HG03354 (cell line): ENCODE measurements at regions not wholly inside any gene's neighbourhood (a gene's known extent, or its start where the extent isn't known, plus 50 kb on each side); places are given as distances from the start of the nearest gene placed in this dataset.
"Not testable (repeated sequence)": the region's sequence is repeated elsewhere in the genome, so short reads cannot be mapped to it uniquely, and the experiment has no call there.

Experiments used
- ATAC-seq: cut with Tn5 transposase; IDR thresholded peaks from one replicate; pipeline ENCODE4 v1.9.1; 2021; ENCODE audit warnings: mild to moderate bottlenecking; ENCODE audit not compliant: unreplicated experiment, poor library complexity, severe bottlenecking

- ATAC-seq: peak; percentile 54
Observed at GRCh38 chr2:187658952-187659525, 104.8 kb upstream of the TFPI start.

- not testable (repeated sequence) for ATAC-seq
Observed at GRCh38 chr2:187676050-187676449, 121.8 kb upstream of the TFPI start.

GRCh38 chr2:187679454-187679853, 125.2 kb upstream of the TFPI start:
- ATAC-seq: no peak

- no peak for ATAC-seq
Observed at GRCh38 chr2:187684174-187684573, 129.9 kb upstream of the TFPI start.

GRCh38 chr2:187686416-187687024, 132.3 kb upstream of the TFPI start:
- no peak for ATAC-seq

GRCh38 chr2:187687585-187687984, 133.3 kb upstream of the TFPI start:
- no peak for ATAC-seq

GRCh38 chr2:187689372-187689771, 135.1 kb upstream of the TFPI start:
- no peak for ATAC-seq

- ATAC-seq: no peak
Observed at GRCh38 chr2:187693923-187694322, 139.7 kb upstream of the TFPI start.

- ATAC-seq: not testable (repeated sequence)
Observed at GRCh38 chr2:187696644-187697043, 142.4 kb upstream of the TFPI start.

- no peak for ATAC-seq
Observed at GRCh38 chr2:187698374-187699110, 144.3 kb upstream of the TFPI start.

- ATAC-seq: no peak
Observed at GRCh38 chr2:187702157-187702556, 147.9 kb upstream of the TFPI start.

- no peak for ATAC-seq
Observed at GRCh38 chr2:187708272-187708671, 154.0 kb upstream of the TFPI start.

- no peak for ATAC-seq
Observed at GRCh38 chr2:187709065-187709464, 154.8 kb upstream of the TFPI start.

GRCh38 chr2:187710791-187711521, 156.7 kb upstream of the TFPI start:
- ATAC-seq: no peak

GRCh38 chr2:187715590-187715989, 161.4 kb upstream of the TFPI start:
- ATAC-seq: no peak

GRCh38 chr2:187716301-187716700, 162.1 kb upstream of the TFPI start:
- no peak for ATAC-seq

- ATAC-seq: no peak
Observed at GRCh38 chr2:187718092-187718491, 163.9 kb upstream of the TFPI start.

- ATAC-seq: no peak
Observed at GRCh38 chr2:187719510-187719909, 165.3 kb upstream of the TFPI start.

- ATAC-seq: no peak
Observed at GRCh38 chr2:187748958-187749357, 194.7 kb upstream of the TFPI start.

GRCh38 chr2:187749804-187750431, 195.7 kb upstream of the TFPI start:
- ATAC-seq: no peak
